GM19324 (cell line): ENCODE measurements at regions not wholly inside any gene's neighbourhood (a gene's known extent, or its start where the extent isn't known, plus 50 kb on each side); places are given as distances from the start of the nearest gene placed in this dataset.
"Not testable (repeated sequence)": the region's sequence is repeated elsewhere in the genome, so short reads cannot be mapped to it uniquely, and the experiment has no call there.

Source experiments
- ATAC-seq: cut with Tn5 transposase; IDR thresholded peaks from one replicate; pipeline ENCODE4 v1.9.1; 2021; ENCODE audit warnings: mild to moderate bottlenecking, moderate library complexity; ENCODE audit not compliant: unreplicated experiment, low FRiP score

- peak; percentile 17 for ATAC-seq
Measured at GRCh38 chr13:50153401-50153800, 138.2 kb downstream of the KCNRG start.

- no peak for ATAC-seq
Measured at GRCh38 chr13:50153876-50154275, 138.6 kb downstream of the KCNRG start.

- no peak for ATAC-seq
Measured at GRCh38 chr13:50154697-50155096, 139.5 kb downstream of the KCNRG start.

- no peak for ATAC-seq
Measured at GRCh38 chr13:50156140-50156539, 140.9 kb downstream of the KCNRG start.

DNA sequence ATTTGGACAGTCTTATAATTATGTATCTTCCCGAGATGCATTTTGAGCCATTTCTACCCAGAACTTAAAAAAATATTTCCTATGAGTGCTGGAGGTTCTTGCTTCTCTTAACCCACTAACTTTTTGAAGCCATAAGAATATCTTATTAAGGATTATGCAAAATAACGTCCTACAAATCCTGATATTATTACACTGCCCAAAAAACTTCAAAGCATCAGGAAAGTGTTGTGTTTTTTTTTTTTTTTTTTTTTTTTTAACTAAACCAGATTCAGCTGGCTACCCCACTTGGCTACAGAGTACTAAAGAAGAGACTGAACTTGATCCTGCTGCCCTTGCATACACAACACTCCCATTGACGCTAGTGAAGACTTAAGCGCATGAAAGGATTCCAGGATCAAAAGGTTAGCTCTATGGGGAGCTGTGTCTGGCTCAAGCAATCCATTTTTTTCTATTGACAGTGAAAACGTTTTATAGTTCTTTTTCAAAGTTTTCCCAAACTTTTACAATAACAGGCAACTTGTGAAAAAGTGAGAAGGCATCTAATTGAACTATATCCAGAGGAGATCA lies 141.4 kb downstream of the KCNRG start:
- ATAC-seq = no peak

DNA sequence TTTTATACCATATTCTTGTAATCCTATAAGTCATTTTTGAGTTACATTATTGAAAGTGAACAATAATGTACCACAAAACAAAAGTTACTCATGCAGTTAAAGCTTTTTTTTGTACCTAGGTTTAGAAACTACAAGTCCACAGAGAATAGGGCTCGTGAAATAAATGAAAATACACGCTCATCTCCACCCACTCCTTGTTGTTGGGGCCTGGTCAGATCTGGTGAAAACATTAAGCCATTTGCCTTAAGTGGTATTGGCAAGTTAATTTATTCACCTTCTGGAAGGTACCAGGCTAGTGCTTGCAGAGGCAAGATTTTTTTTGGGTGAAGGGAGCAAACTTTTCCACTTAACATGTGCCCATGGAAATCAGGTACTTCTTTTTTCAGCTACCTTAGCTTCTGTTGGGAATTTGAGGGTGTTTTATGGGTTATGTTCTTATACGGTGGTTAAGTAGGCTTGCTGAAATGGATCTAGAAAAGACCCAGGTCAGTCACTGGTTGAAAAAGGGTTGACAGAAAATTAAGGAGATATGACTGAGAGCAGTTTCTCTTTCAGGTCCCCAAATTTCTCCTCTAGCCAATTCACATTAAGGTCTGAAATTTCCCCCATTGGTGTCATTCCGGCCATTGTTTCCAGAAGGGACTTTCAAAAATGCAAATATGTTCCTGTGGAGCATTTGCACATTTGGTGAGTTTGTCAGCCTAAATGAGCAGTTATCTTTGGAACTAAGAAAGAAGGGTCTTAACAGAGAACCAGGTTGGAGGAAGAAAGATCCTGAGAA lies 143.3 kb downstream of the KCNRG start:
- ATAC-seq = no peak

DNA sequence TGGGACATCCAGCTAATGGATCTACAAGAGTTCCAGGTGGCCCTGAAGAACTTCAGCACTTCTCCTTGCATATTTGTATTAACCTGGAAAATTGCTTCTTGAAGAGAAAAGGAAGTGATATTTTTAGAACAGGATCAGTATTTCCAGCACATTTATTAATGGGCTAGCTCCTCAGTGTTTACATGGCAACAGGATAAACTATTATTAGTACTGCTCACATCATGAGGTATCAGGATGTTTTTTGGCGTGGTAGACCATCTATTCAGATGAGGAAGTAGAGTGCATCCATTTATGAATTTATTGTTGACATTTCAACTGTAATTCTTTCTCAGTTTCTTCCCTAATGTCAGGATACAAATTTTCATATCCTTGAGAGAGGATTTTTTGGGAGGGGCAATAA lies 144.4 kb downstream of the KCNRG start:
- no peak for ATAC-seq

DNA sequence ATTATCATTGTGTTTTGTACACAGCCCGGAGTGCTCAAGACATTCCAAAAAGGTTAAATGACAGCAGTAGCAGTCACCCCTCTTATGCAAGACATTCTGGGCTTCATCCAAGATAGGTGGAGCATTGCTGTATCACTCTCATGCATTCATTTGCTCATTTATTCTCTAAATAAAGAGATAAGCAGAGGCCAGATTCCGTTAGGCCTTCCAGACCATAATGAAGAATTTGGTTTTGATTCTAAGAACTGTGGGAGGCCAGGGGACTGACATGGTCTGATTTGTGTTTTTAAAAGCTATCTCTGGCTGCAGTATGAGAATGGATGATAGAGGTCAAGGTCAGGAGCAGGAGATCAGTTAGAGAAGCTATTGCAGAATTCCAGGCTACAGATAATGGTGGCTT lies 145.8 kb downstream of the KCNRG start:
- ATAC-seq = no peak

GRCh38 chr13:50162001-50162400 lies 146.8 kb downstream of the KCNRG start:
- no peak for ATAC-seq

GRCh38 chr13:50162567-50162966 lies 147.3 kb downstream of the KCNRG start:
- ATAC-seq = no peak

- ATAC-seq = no peak
Measured at GRCh38 chr13:50167224-50167947, 152.1 kb downstream of the KCNRG start.

- no peak for ATAC-seq
Measured at GRCh38 chr13:50167967-50168366, 152.7 kb downstream of the KCNRG start.

- ATAC-seq = no peak
Measured at GRCh38 chr13:50168786-50169185, 153.5 kb downstream of the KCNRG start.

DNA sequence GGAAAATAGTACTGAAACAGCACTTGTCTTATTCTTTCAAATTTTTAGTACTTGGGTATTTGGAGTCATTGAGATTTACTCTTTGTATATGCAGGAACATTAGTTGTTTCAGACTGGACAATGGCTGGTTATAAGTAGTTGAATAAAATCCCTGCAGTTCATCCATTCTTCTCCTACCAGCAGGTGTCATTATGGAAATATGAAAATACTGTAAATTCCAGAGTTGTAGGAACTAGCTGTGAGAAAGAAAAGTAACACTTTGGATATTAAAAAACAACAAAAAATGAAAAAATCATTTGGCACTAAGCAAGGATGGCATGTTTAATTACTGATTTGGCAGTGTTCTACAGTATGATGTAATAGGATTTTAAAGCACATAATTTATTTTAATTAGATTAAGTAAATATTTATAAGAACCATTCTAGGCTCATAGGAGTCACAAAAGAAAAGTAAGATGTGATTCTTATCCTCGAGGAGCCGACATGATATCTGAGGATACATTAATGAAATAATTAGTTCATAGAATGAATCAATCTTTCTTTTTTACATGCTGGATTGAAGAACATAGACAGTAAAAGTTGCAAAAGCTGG lies 155.3 kb downstream of the KCNRG start:
- ATAC-seq = no peak

- no peak for ATAC-seq
Measured at GRCh38 chr13:50171590-50172282, 156.5 kb downstream of the KCNRG start.

GRCh38 chr13:50173045-50173444 lies 157.8 kb downstream of the KCNRG start:
- ATAC-seq = not testable (repeated sequence)

DNA sequence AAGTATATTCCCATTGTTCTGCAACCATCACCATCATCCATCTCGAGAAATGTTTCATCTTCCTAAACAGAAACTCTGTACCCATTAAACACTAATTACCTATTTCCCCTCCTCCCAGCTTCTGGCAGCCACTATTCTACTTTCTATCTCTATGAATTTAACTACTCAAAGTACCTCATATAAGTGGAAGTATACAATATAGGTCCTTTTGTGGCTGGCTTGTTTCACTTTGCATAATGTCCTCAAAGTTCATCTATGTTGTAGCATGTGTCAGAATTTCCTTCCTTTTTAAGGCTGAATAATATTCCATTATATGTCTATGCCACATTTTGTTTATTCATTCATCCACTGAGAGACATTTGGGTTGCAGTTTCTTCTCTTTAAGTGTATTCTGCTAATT lies 159.4 kb downstream of the KCNRG start:
- ATAC-seq = no peak

GRCh38 chr13:50179977-50180376 lies 164.7 kb downstream of the KCNRG start:
- no peak for ATAC-seq

- ATAC-seq = not testable (repeated sequence)
Measured at GRCh38 chr13:50185769-50186763, 170.8 kb downstream of the KCNRG start.
